Natural killer cell (primary cell): ENCODE measurements at regions not wholly inside any gene's neighbourhood (a gene's known extent, or its start where the extent isn't known, plus 50 kb on each side); places are given as distances from the start of the nearest gene placed in this dataset.
A peak's percentile ranks its signal among the peaks of the same experiment; 100 is the strongest.

ENCODE experiments used
- ATAC-seq, 3 donors: fragments of 150-1000 bp in 2 of 3; fragments of 200-7000 bp in 1 of 3; cut with Tn5 transposase; 1 replicate in 1 of 3; 2 replicates in 2 of 3; pipeline ENCODE4 v1.10.0; 2021; ENCODE audit warnings: mild to moderate bottlenecking in 2 of 3, moderate library complexity in 2 of 3
- DNase-seq, 2 donors: peaks; one replicate each; pipeline versions ENCODE4 v3.0.0 to v3.0.0-alpha.2; 2013 to 2021; ENCODE audit warnings: mixed read lengths in 1 of 2
- H3K27ac ChIP-seq: one replicate; pipeline ENCODE4 v1.5.1; 2013; ENCODE audit warnings: mild to moderate bottlenecking, low read length
- H3K27me3 ChIP-seq: one replicate; pipeline ENCODE4 v1.6.1; 2013; ENCODE audit warnings: low read length; ENCODE audit not compliant: control insufficient read depth, insufficient read depth
- H3K36me3 ChIP-seq: one replicate; pipeline ENCODE4 v1.6.1; 2013; ENCODE audit warnings: low read length; ENCODE audit not compliant: control insufficient read depth, insufficient read depth
- H3K4me1 ChIP-seq: one replicate; pipeline ENCODE4 v1.6.1; 2013; ENCODE audit warnings: low read length; ENCODE audit not compliant: control insufficient read depth, insufficient read depth
- H3K4me3 ChIP-seq: one replicate; pipeline ENCODE4 v1.5.1; 2013; ENCODE audit warnings: low read length
- H3K9me3 ChIP-seq: one replicate; pipeline ENCODE4 v1.6.1; 2013; ENCODE audit warnings: low read length; ENCODE audit not compliant: control insufficient read depth, insufficient read depth
- H3K27ac Mint-ChIP-seq, 2 donors: one replicate each; pipeline ENCODE4 v1.8.0; 2022; ENCODE audit warnings: mild to moderate bottlenecking in 2 of 2, mixed read lengths in 2 of 2, moderate library complexity in 1 of 2
- H3K27me3 Mint-ChIP-seq, 2 donors: one replicate each; pipeline ENCODE4 v1.8.0; 2022; ENCODE audit warnings: low read depth in 2 of 2, mixed read lengths in 2 of 2
- H3K36me3 Mint-ChIP-seq: one replicate; pipeline ENCODE4 v1.8.0; 2022; ENCODE audit warnings: mixed read lengths
- H3K4me1 Mint-ChIP-seq, 2 donors: one replicate each; pipeline ENCODE4 v1.8.0; 2022; ENCODE audit warnings: mixed read lengths in 2 of 2
- H3K4me3 Mint-ChIP-seq: one replicate; pipeline ENCODE4 v1.8.0; 2022; ENCODE audit warnings: mild to moderate bottlenecking, moderate library complexity, mixed read lengths
- H3K9me3 Mint-ChIP-seq, 2 donors: one replicate each; pipeline ENCODE4 v1.8.0; 2022; ENCODE audit warnings: mixed read lengths in 2 of 2
- WGBS: methylation state at CpG from one replicate; pipeline ENCODE4 v1.1.7; 2013; ENCODE audit warnings: missing lambda C conversion rate; ENCODE audit not compliant: insufficient coverage; 5-methylcytosine and 5-hydroxymethylcytosine counted together
- intact Hi-C: fragments of 100-400 bp; cut with micrococcal nuclease; formaldehyde crosslinking; loops from one replicate; pipeline ENCODE4 v1.14.2; 2022
- TF ChIP-seq, protein P1 (sequence below): fragments of 200-600 bp; IDR thresholded peaks from one replicate; pipeline ENCODE4 v1.8.0; 2022; ENCODE audit warnings: antibody characterized with exemption

DNA sequence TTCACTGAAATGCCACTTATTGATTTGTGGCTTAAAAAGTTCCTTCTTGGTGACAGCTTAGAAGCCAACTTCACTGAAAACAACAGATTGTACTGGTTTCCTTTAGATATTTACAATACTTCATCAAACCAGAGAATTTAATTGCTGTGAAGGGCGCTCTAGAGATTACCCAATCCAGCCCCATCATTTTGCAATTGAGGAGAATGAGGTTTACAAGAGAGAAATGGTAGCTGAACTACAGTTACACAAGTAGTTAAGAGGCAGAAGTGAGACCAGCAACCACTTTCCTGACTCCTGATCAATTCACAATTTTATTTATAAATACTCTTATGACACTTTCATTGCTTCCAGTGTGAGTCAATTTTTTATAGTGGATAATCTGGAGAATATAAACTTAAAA is 103.5 kb upstream of the APC start:
- H3K4me1 ChIP-seq, result no peaks in the 10 kb centered on the region
- TF ChIP-seq, protein P1, sequence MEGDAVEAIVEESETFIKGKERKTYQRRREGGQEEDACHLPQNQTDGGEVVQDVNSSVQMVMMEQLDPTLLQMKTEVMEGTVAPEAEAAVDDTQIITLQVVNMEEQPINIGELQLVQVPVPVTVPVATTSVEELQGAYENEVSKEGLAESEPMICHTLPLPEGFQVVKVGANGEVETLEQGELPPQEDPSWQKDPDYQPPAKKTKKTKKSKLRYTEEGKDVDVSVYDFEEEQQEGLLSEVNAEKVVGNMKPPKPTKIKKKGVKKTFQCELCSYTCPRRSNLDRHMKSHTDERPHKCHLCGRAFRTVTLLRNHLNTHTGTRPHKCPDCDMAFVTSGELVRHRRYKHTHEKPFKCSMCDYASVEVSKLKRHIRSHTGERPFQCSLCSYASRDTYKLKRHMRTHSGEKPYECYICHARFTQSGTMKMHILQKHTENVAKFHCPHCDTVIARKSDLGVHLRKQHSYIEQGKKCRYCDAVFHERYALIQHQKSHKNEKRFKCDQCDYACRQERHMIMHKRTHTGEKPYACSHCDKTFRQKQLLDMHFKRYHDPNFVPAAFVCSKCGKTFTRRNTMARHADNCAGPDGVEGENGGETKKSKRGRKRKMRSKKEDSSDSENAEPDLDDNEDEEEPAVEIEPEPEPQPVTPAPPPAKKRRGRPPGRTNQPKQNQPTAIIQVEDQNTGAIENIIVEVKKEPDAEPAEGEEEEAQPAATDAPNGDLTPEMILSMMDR, result no peak
- intact Hi-C loops, result no loop called here
- H3K4me3 ChIP-seq, result no peak overlapping the region
- no peak for ATAC-seq
- no peak for DNase-seq
- H3K27me3 ChIP-seq, result peaks cover 3% of the 10 kb centered on the region
- H3K9me3 ChIP-seq, result no peaks in the 10 kb centered on the region
- no peak overlapping the region for H3K27ac ChIP-seq
- H3K36me3 ChIP-seq, result no peaks in the 10 kb centered on the region
- Mint-ChIP-seq H3K27me3 (peaks cover 17 to 34% of the 10 kb centered on the region in 2 donors), H3K36me3 (no peaks in the 10 kb centered on the region), H3K9me3 (no peaks in the 10 kb centered on the region), H3K27ac (no peak overlapping the region), H3K4me3 (no peak overlapping the region), H3K4me1 (no peaks in the 10 kb centered on the region)
- WGBS, result no CpG with 5 or more reads among the region's 1 CpG

DNA sequence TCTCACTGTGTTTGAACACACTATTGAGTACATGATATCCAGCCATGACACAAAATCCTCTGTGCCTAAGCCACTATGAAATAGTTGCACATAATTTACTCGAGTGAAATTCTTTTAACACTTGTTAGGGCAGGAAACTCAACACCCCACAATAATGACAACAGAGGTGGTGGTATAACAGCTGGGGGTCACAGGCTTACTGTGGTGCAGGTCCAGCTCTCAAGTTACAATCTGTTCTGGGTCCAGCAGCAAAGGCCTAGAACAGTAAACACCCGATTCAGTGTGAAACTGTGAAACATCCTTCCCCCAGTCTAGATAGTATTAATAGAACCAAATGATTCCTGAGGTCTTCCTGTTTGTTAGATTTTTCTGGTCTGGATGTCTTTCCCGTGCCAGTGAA is 102.9 kb upstream of the APC start:
- TF ChIP-seq, protein P1, result no peak
- H3K36me3 Mint-ChIP-seq, result no peaks in the 10 kb centered on the region
- Histone ChIP-seq H3K36me3 (no peaks in the 10 kb centered on the region), H3K9me3 (no peaks in the 10 kb centered on the region), H3K4me3 (no peak overlapping the region), H3K27ac (no peak overlapping the region), H3K27me3 (peaks cover 3% of the 10 kb centered on the region), H3K4me1 (no peaks in the 10 kb centered on the region)
- no peaks in the 10 kb centered on the region for H3K9me3 Mint-ChIP-seq
- no peak overlapping the region for H3K27ac Mint-ChIP-seq
- intact Hi-C loops, result no loop called here
- no peaks in the 10 kb centered on the region for H3K4me1 Mint-ChIP-seq
- 73% methylated on average over 2 of the region's 3 CpGs for WGBS
- no peak overlapping the region for H3K4me3 Mint-ChIP-seq
- H3K27me3 Mint-ChIP-seq, result peaks cover 17 to 30% of the 10 kb centered on the region in 2 donors
- DNase-seq, result no peak
- peak in 2 of 3 donors; percentile 15 to 62 for ATAC-seq

DNA sequence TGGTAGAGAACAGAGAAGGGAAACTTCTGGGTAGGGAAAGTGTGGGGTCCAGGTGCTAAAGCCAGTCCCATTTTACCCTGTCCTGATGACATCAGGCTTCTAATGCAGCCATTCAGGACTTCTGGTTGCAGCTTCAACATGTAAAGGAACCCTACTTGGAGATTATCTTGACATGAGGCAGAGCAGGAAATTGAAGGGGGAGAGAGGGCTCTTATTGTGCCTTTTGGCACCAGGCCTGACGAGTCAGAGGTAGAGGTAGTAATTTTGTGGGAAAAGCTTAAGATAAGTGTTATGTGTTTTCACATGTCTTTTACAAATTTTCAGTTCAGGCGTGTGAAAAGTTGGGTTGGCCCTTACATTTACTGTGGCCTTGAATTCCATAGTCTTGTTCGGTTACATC is 102.4 kb upstream of the APC start:
- no peak overlapping the region for H3K27ac ChIP-seq
- H3K4me1 Mint-ChIP-seq, result no peaks in the 10 kb centered on the region
- WGBS, result 84% methylated on average over 3 of the region's 3 CpGs
- H3K9me3 ChIP-seq, result no peaks in the 10 kb centered on the region
- TF ChIP-seq, protein P1, result no peak
- no peak overlapping the region for H3K27ac Mint-ChIP-seq
- DNase-seq, result no peak
- peaks cover 19 to 27% of the 10 kb centered on the region in 2 donors for H3K27me3 Mint-ChIP-seq
- H3K4me3 ChIP-seq, result no peak overlapping the region
- ATAC-seq, result no peak
- no peaks in the 10 kb centered on the region for H3K4me1 ChIP-seq
- no peaks in the 10 kb centered on the region for H3K36me3 Mint-ChIP-seq
- H3K36me3 ChIP-seq, result no peaks in the 10 kb centered on the region
- H3K4me3 Mint-ChIP-seq, result no peak overlapping the region
- peaks cover 3% of the 10 kb centered on the region for H3K27me3 ChIP-seq
- intact Hi-C loops, result no loop called here
- H3K9me3 Mint-ChIP-seq, result no peaks in the 10 kb centered on the region
